H1 (cell line): ENCODE measurements at regions not wholly inside any gene's neighbourhood (a gene's known extent, or its start where the extent isn't known, plus 50 kb on each side); places are given as distances from the start of the nearest gene placed in this dataset.

Experiments used
- CTCF ChIA-PET: fragments of 300-600 bp; sonication (Branson Sonifier 250); formaldehyde crosslinking; loops from one replicate; lab custom pipeline; 2021; ENCODE audit not compliant: partially characterized antibody; lab: Charles Lee
- POLR2A ChIA-PET: fragments of 300-600 bp; sonication (Branson Sonifier 250); formaldehyde crosslinking; loops from one replicate; lab custom pipeline; 2021; ENCODE audit warnings: inconsistent platforms; ENCODE audit not compliant: partially characterized antibody; lab: Charles Lee
- DNase-seq, 2 experiments: peaks; one replicate each; pipeline versions ENCODE4 v3.0.0 to v3.0.0-alpha.2; 2010 to 2022; ENCODE audit warnings: low spot score in 2 of 2, low read depth in 1 of 2, mixed read lengths in 1 of 2
- FAIRE-seq: peaks from 2 replicates; lab custom pipeline; 2011; peaks lifted over from hg19 to GRCh38; lab: Jason Lieb, UNC
- H2AFZ ChIP-seq: 2 replicates; pipeline ENCODE4 v1.8.1; 2012; ENCODE audit warnings: low read length, inconsistent platforms
- H2AK5ac ChIP-seq: 2 replicates; pipeline ENCODE4 v1.6.1; 2013; ENCODE audit warnings: low read depth, low read length
- H2BK120ac ChIP-seq: replicated peaks from 2 replicates; pipeline ENCODE3; 2013; ENCODE audit warnings: low read depth, low read length, inconsistent platforms
- H2BK12ac ChIP-seq: 2 replicates; pipeline ENCODE4 v1.6.1; 2013; ENCODE audit warnings: low read depth, low read length
- H2BK15ac ChIP-seq: 2 replicates; pipeline ENCODE4 v1.6.1; 2013; ENCODE audit warnings: low read length
- H2BK20ac ChIP-seq: 2 replicates; pipeline ENCODE4 v1.6.1; 2013; ENCODE audit warnings: low read length
- H2BK5ac ChIP-seq: 2 replicates; pipeline ENCODE4 v1.6.1; 2013; ENCODE audit warnings: low read depth, low read length
- H3K14ac ChIP-seq: 2 replicates; pipeline ENCODE4 v1.6.1; 2013; ENCODE audit warnings: inconsistent platforms; ENCODE audit not compliant: insufficient read length
- H3K18ac ChIP-seq: 2 replicates; pipeline ENCODE4 v1.6.1; 2013; ENCODE audit warnings: low read length; ENCODE audit errors: extremely low read depth
- H3K23ac ChIP-seq: 2 replicates; pipeline ENCODE4 v1.6.1; 2013; ENCODE audit warnings: inconsistent platforms; ENCODE audit not compliant: insufficient read length
- H3K23me2 ChIP-seq: 2 replicates; pipeline ENCODE4 v1.6.1; 2013; ENCODE audit warnings: low read depth, low read length
- H3K27ac ChIP-seq: 2 replicates; pipeline ENCODE4 v1.6.1; 2011; ENCODE audit warnings: low read depth, low read length, inconsistent platforms
- H3K27me3 ChIP-seq, 4 experiments: replicated peaks in 1 of 4; 1 replicate in 1 of 4; 2 replicates in 3 of 4; pipeline versions ENCODE4 v1.6.1 to v1.8.1; 2011 to 2013; ENCODE audit warnings: low read length in 3 of 4, mild to moderate bottlenecking in 3 of 4, inconsistent platforms in 2 of 4, mixed read lengths in 2 of 4, moderate library complexity in 1 of 4; ENCODE audit not compliant: control insufficient read depth in 3 of 4, insufficient read depth in 3 of 4; ENCODE audit errors: extremely low read depth in 1 of 4
- H3K36me3 ChIP-seq, 4 experiments: 2 replicates each; pipeline versions ENCODE4 v1.6.1 to v1.8.1; 2011 to 2013; ENCODE audit warnings: mild to moderate bottlenecking in 4 of 4, low read length in 3 of 4, moderate library complexity in 2 of 4, control low read depth in 1 of 4, inconsistent platforms in 1 of 4; ENCODE audit not compliant: insufficient read depth in 4 of 4, control insufficient read depth in 2 of 4
- H3K4ac ChIP-seq: replicated peaks from 2 replicates; pipeline ENCODE3; 2013; ENCODE audit warnings: low read length, low read depth, mixed read lengths, inconsistent platforms; ENCODE audit not compliant: insufficient read length
- H3K4me1 ChIP-seq, 4 experiments: replicated peaks in 1 of 4; 1 replicate in 1 of 4; 2 replicates in 3 of 4; pipeline versions ENCODE4 v1.6.1 to v1.8.1; 2011 to 2013; ENCODE audit warnings: low read length in 3 of 4, inconsistent platforms in 2 of 4, mixed read lengths in 1 of 4; ENCODE audit not compliant: insufficient read depth in 4 of 4, control insufficient read depth in 3 of 4
- H3K4me2 ChIP-seq, 2 experiments: 2 replicates each; pipeline versions ENCODE4 v1.6.1 to v1.8.1; 2011 to 2013; ENCODE audit warnings: low read depth in 2 of 2, low read length in 2 of 2, control low read depth in 1 of 2, inconsistent platforms in 1 of 2, mild to moderate bottlenecking in 1 of 2; ENCODE audit not compliant: insufficient read depth in 1 of 2
- H3K4me3 ChIP-seq, 4 experiments: fragments of 200-600, 300-600 bp in 1 of 4; sonication (generic), shearing (Covaris generic), sonication (Bioruptor Twin) in 1 of 4; 2 replicates each; pipeline versions ENCODE4 v1.5.1 to v1.8.1; 2011 to 2016; ENCODE audit warnings: low read length in 4 of 4, low read depth in 3 of 4, control low read depth in 2 of 4, inconsistent platforms in 2 of 4, mild to moderate bottlenecking in 2 of 4, mixed read lengths in 1 of 4, moderate library complexity in 1 of 4; ENCODE audit not compliant: insufficient read depth in 2 of 4; ENCODE audit errors: extremely low read depth in 1 of 4
- H3K56ac ChIP-seq: replicated peaks from 2 replicates; pipeline ENCODE3; 2013; ENCODE audit warnings: low read depth, mild to moderate bottlenecking, mixed read lengths, low read length, inconsistent platforms; ENCODE audit not compliant: insufficient read length
- H3K79me1 ChIP-seq: 2 replicates; pipeline ENCODE4 v1.6.1; 2013; ENCODE audit warnings: low read depth, low read length, control low read depth
- H3K79me2 ChIP-seq, 2 experiments: 2 replicates each; pipeline versions ENCODE4 v1.6.1 to v1.8.1; 2012 to 2013; ENCODE audit warnings: low read length in 2 of 2, mild to moderate bottlenecking in 2 of 2, inconsistent platforms in 1 of 2; ENCODE audit not compliant: insufficient read depth in 2 of 2, control insufficient read depth in 1 of 2
- H3K9ac ChIP-seq, 4 experiments: replicated peaks in 1 of 4; 1 replicate in 1 of 4; 2 replicates in 3 of 4; pipeline versions ENCODE4 v1.6.1 to v1.8.1; 2011 to 2013; ENCODE audit warnings: low read depth in 3 of 4, low read length in 3 of 4, control low read depth in 2 of 4, mild to moderate bottlenecking in 2 of 4, moderate library complexity in 2 of 4, inconsistent platforms in 1 of 4; ENCODE audit errors: extremely low read depth in 1 of 4
- H3K9me3 ChIP-seq, 2 experiments: 2 replicates each; pipeline versions ENCODE4 v1.6.1 to v1.8.1; 2012 to 2013; ENCODE audit warnings: mild to moderate bottlenecking in 2 of 2, moderate library complexity in 2 of 2, control low read depth in 1 of 2, inconsistent platforms in 1 of 2, low read depth in 1 of 2, low read length in 1 of 2, mixed read lengths in 1 of 2; ENCODE audit not compliant: insufficient read depth in 2 of 2
- H4K20me1 ChIP-seq, 2 experiments: replicated peaks in 1 of 2; 2 replicates each; pipeline versions ENCODE3 to v1.8.1; 2011 to 2013; ENCODE audit warnings: inconsistent platforms in 2 of 2, low read length in 2 of 2, mild to moderate bottlenecking in 1 of 2; ENCODE audit not compliant: insufficient read depth in 2 of 2, control insufficient read depth in 1 of 2
- H4K5ac ChIP-seq: 2 replicates; pipeline ENCODE4 v1.6.1; 2013; ENCODE audit warnings: low read length, low read depth, mixed read lengths, inconsistent platforms; ENCODE audit not compliant: insufficient read length
- H4K8ac ChIP-seq: 2 replicates; pipeline ENCODE4 v1.8.0; 2013; ENCODE audit warnings: mild to moderate bottlenecking, moderate library complexity, low read length, inconsistent platforms; ENCODE audit not compliant: insufficient read depth; ENCODE audit errors: extremely low read depth
- H4K91ac ChIP-seq: replicated peaks from 2 replicates; pipeline ENCODE3; 2013; ENCODE audit warnings: low read length, mixed read lengths, inconsistent platforms; ENCODE audit not compliant: insufficient read length
- CBX5 ChIP-seq: fragments of 300-800, 300-1000 bp; sonication (generic); IDR thresholded peaks from 2 replicates; pipeline ENCODE4 v1.7.1; 2016; ENCODE audit warnings: antibody characterized with exemption, low read length, low read depth
- CTCF ChIP-seq, 3 experiments: IDR thresholded peaks; 1 replicate in 2 of 3; 2 replicates in 1 of 3; pipeline versions ENCODE4 v1.5.1 to v1.6.1; 2011; ENCODE audit warnings: low read length in 3 of 3, mild to moderate bottlenecking in 3 of 3, inconsistent platforms in 2 of 3, low read depth in 1 of 3, moderate library complexity in 1 of 3; ENCODE audit not compliant: insufficient read depth in 1 of 3; ENCODE audit errors: control extremely low read depth in 1 of 3
- E2F6 ChIP-seq: IDR thresholded peaks from 2 replicates; pipeline ENCODE4 v1.6.1; 2012; ENCODE audit warnings: inconsistent platforms
- KDM1A ChIP-seq: fragments of 200-600, 300-600 bp; sonication (generic); IDR thresholded peaks from 2 replicates; pipeline ENCODE4 v1.7.1; 2016; ENCODE audit warnings: mild to moderate bottlenecking, low read length, borderline replicate concordance
- SIN3A ChIP-seq, 2 experiments: IDR thresholded peaks in 1 of 2; conservative IDR thresholded peaks in 1 of 2; 2 replicates each; pipeline ENCODE4 v1.6.1; 2011 to 2012; ENCODE audit warnings: low read length in 2 of 2, improper control_type of control experiment in 1 of 2, low read depth in 1 of 2, mild to moderate bottlenecking in 1 of 2
- TAF7 ChIP-seq: optimal IDR thresholded peaks from 2 replicates; pipeline ENCODE3; 2011; ENCODE audit warnings: low read depth, mild to moderate bottlenecking, inconsistent platforms, low read length, moderate library complexity, borderline replicate concordance
- WGBS, 2 experiments: shearing (Covaris generic) in 1 of 2; methylation state at CpG; one replicate each; pipeline versions ENCODE4 v1.1.6 to v1.1.7; 2013 to 2015; ENCODE audit warnings: low lambda C conversion rate in 2 of 2, mixed read lengths in 2 of 2, inconsistent platforms in 1 of 2, low coverage in 1 of 2, missing lambda C conversion rate in 1 of 2; ENCODE audit not compliant: insufficient replicate concordance in 2 of 2, insufficient coverage in 1 of 2, insufficient read length in 1 of 2; ENCODE audit errors: extremely low coverage in 1 of 2, missing lambda C conversion rate in 1 of 2; 5-methylcytosine and 5-hydroxymethylcytosine counted together

GRCh38 chr6:105619971-105620741 is 217.3 kb upstream of the PREP start:
- Histone ChIP-seq H3K27ac (no peak overlapping the region), H4K5ac (no peak overlapping the region), H2BK5ac (no peak overlapping the region), H2BK12ac (no peak overlapping the region), H3K56ac (no peak overlapping the region), H2AFZ (0 out of 2 replicates have a peak overlapping the region, but pooled peaks have one; percentile 59), H4K8ac (no peak overlapping the region), H3K4ac (no peak overlapping the region), H3K79me2 (no peaks in the 10 kb centered on the region), H2BK120ac (no peak overlapping the region), H3K23ac (no peak overlapping the region), H3K4me3 (no peak overlapping the region), H3K18ac (no peak overlapping the region), H3K23me2 (no peaks in the 10 kb centered on the region), H2BK20ac (no peak overlapping the region), H3K9me3 (no peaks in the 10 kb centered on the region), H3K14ac (no peak overlapping the region), H4K20me1 (no peaks in the 10 kb centered on the region), H3K79me1 (no peaks in the 10 kb centered on the region), H2AK5ac (no peak overlapping the region), H3K9ac (no peak overlapping the region), H3K27me3 (no peaks in the 10 kb centered on the region), H3K4me2 (no peak overlapping the region), H3K4me1 (no peaks in the 10 kb centered on the region), H2BK15ac (no peak overlapping the region), H3K36me3 (no peaks in the 10 kb centered on the region), H4K91ac (no peak overlapping the region)
- WGBS, 2 experiments: 85% methylated on average over 8 of the region's 8 CpGs; no CpG with 5 or more reads in 1 of the 2 experiments
- CTCF ChIA-PET: no interaction called here
- FAIRE-seq (no peak), DNase-seq (no peak)
- TF ChIP-seq TAF7 (no peak), CBX5 (no peak), CTCF (IDR thresholded peaks at IDR 0.05; ENCODE audit: control extremely low read depth in 1 of 3, insufficient read depth in 1 of 3, low read depth in 1 of 3, low read length in 3 of 3) (no peak), SIN3A (conservative IDR thresholded peaks at IDR 0.05 in 1 of 2, IDR thresholded peaks at IDR 0.05 in 1 of 2; ENCODE audit: low read depth in 1 of 2, low read length in 2 of 2) (no peak), E2F6 (no peak), KDM1A (no peak)
- POLR2A ChIA-PET: no interaction called here
